HEK293T (cell line): ENCODE measurements at regions not wholly inside any gene's neighbourhood (a gene's known extent, or its start where the extent isn't known, plus 50 kb on each side); places are given as distances from the start of the nearest gene placed in this dataset.
A peak's percentile ranks its signal among the peaks of the same experiment; 100 is the strongest.

Experiments used
- CTCF ChIA-PET: fragments of 350-600 bp; formaldehyde crosslinking; extraction: SDS; loops from one replicate; lab custom pipeline; 2021; ENCODE audit warnings: antibody characterized with exemption, inconsistent platforms; lab: Yijun Ruan, JAX
- POLR2A ChIA-PET: fragments of 350-600 bp; formaldehyde crosslinking; extraction: SDS; loops from one replicate; lab custom pipeline; 2020; ENCODE audit warnings: antibody characterized with exemption, inconsistent platforms; lab: Yijun Ruan, JAX
- DNase-seq: peaks from one replicate; pipeline ENCODE4 v3.0.0; 2012; ENCODE audit warnings: mixed read lengths; ENCODE audit errors: extremely low spot score
- ARNT ChIP-seq: fragments of 450-650 bp; IDR thresholded peaks from 2 replicates; pipeline ENCODE4 v1.6.1; 2017; ENCODE audit warnings: mild to moderate bottlenecking
- BHLHE40 ChIP-seq: fragments of 450-650 bp; IDR thresholded peaks from 2 replicates; pipeline ENCODE4 v1.6.1; 2016; ENCODE audit warnings: mild to moderate bottlenecking, moderate library complexity, borderline replicate concordance
- CTBP1 ChIP-seq: fragments of 450-650 bp; IDR thresholded peaks from 2 replicates; pipeline ENCODE4 v1.6.1; 2016; ENCODE audit warnings: borderline replicate concordance
- ELF4 ChIP-seq: fragments of 450-650 bp; IDR thresholded peaks from 2 replicates; pipeline ENCODE4 v1.6.1; 2017; ENCODE audit warnings: antibody characterized with exemption
- FOXA1 ChIP-seq: fragments of 450-650 bp; IDR thresholded peaks from 2 replicates; pipeline ENCODE4 v1.6.1; 2016; ENCODE audit warnings: mild to moderate bottlenecking
- FOXK2 ChIP-seq: fragments of 450-650 bp; IDR thresholded peaks from 2 replicates; pipeline ENCODE4 v1.6.1; 2016; ENCODE audit warnings: mild to moderate bottlenecking
- FOXM1 ChIP-seq: fragments of 450-650 bp; IDR thresholded peaks from 2 replicates; pipeline ENCODE4 v1.6.1; 2017; ENCODE audit warnings: mild to moderate bottlenecking, borderline replicate concordance
- HDGF ChIP-seq: fragments of 450-650 bp; IDR thresholded peaks from 2 replicates; pipeline ENCODE4 v1.6.1; 2017; ENCODE audit warnings: antibody characterized with exemption, borderline replicate concordance
- L3MBTL2 ChIP-seq: fragments of 450-650 bp; conservative IDR thresholded peaks from 2 replicates; pipeline ENCODE4 v1.6.1; 2016; ENCODE audit warnings: mild to moderate bottlenecking
- LEF1 ChIP-seq: fragments of 450-650 bp; IDR thresholded peaks from 2 replicates; pipeline ENCODE4 v1.6.1; 2017; ENCODE audit warnings: mild to moderate bottlenecking, borderline replicate concordance
- NFRKB ChIP-seq: fragments of 450-650 bp; IDR thresholded peaks from 2 replicates; pipeline ENCODE4 v1.6.1; 2016; ENCODE audit warnings: mild to moderate bottlenecking, moderate library complexity
- SP1 ChIP-seq: fragments of 450-650 bp; IDR thresholded peaks from 2 replicates; pipeline ENCODE4 v1.6.1; 2017
- SUZ12 ChIP-seq: fragments of 450-650 bp; IDR thresholded peaks from 2 replicates; pipeline ENCODE4 v1.6.1; 2016; ENCODE audit warnings: mild to moderate bottlenecking
- TARDBP ChIP-seq: fragments of 450-650 bp; IDR thresholded peaks from 2 replicates; pipeline ENCODE4 v1.6.1; 2016
- ZNF384 ChIP-seq: fragments of 450-650 bp; IDR thresholded peaks from 2 replicates; pipeline ENCODE4 v1.6.1; 2016
- TF ChIP-seq, protein P1 (sequence below): fragments of 450-650 bp; IDR thresholded peaks from 2 replicates; pipeline ENCODE4 v1.6.1; 2016

DNA sequence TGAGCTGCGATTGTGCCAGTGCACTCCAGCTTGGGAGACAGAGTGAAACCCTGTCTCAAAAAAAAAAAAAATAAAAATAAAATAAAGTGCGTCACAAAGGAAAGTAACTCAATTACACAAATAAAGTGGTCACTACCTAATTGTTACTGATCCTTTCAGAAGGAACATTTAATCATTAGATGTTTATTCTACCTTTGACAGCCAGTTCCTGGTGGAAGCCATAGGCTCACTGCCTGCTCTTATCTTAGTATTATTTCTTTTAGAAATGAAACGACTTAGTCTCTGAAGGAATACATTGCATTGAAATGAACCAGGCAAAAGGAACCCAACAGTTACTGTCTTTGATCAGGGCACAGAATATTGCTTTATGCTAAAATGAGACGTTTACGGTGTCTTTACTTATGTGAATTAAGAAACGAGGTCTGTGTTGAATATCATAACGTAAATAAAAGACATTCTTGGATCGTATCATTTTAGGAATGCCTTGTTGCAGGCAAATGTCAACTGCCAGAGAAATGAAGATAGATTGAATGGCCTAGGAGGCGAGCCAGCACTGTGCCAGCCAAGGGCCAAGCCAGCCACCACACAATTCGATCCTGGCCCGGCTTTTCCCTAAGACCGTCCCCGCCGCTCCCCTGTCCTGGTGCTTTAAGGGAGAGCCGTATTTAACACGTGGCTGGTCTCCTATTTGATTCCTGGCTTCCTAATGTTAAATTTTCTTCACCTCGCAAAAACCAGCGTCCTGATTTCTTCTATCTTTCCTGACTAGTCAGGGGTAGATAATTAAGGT lies 136.7 kb upstream of the GMDS start:
- POLR2A ChIA-PET = no interaction called here
- CTCF ChIA-PET = no interaction called here
- no peak for TF ChIP-seq ARNT
- no peak for TF ChIP-seq ZNF384
- no peak for TF ChIP-seq CTBP1
- TF ChIP-seq TARDBP = no peak
- no peak for TF ChIP-seq HDGF
- TF ChIP-seq FOXK2 = no peak
- no peak for TF ChIP-seq SUZ12
- no peak for TF ChIP-seq FOXA1
- no peak for DNase-seq

- no peak for TF ChIP-seq CTBP1
- 0 out of 2 replicates have a peak, but pooled peaks have one; percentile 9 for TF ChIP-seq ZNF384
- POLR2A ChIA-PET = no interaction called here
- no peak for DNase-seq
- CTCF ChIA-PET = no interaction called here
These were observed 133.7 kb upstream of the GMDS start for GRCh38 chr6:2378891-2379652.

DNA sequence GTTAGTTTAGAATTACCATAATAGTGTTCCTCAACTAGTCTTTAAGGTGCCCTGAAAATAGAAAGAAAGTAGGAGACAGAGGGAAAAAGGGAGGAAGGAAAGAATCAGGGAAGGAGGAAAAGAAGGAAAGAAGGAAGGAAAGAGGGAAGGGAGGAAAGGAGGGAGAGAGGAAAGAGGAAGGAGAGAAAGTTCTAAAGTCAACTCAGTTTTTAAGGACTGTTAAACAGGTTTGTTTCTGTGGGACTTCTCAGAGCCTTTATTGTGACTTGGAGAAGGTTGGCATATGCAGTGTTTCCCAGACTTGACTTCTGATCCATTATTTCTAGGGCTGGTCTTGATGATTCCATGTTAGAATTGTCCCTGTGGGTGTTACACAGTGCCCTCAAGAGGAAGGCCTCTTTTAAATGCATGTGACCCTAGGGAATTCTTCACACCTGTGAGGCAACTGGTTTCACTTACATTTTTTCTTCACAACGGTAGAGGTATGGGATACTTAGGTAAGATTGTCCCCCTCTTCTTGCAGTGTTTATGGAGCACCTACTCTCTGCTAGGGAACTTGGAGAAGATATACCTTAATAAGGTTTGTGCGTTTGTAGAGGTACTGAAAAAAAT lies 132.7 kb upstream of the GMDS start:
- CTCF ChIA-PET = no interaction called here
- no peak for DNase-seq
- POLR2A ChIA-PET = no interaction called here
- TF ChIP-seq HDGF (no peak), SUZ12 (no peak), FOXM1 (no peak), ELF4 (no peak), L3MBTL2 (no peak), TARDBP (no peak), FOXK2 (no peak), CTBP1 (no peak), SP1 (no peak), LEF1 (no peak), ZNF384 (no peak)
- TF ChIP-seq, protein P1, sequence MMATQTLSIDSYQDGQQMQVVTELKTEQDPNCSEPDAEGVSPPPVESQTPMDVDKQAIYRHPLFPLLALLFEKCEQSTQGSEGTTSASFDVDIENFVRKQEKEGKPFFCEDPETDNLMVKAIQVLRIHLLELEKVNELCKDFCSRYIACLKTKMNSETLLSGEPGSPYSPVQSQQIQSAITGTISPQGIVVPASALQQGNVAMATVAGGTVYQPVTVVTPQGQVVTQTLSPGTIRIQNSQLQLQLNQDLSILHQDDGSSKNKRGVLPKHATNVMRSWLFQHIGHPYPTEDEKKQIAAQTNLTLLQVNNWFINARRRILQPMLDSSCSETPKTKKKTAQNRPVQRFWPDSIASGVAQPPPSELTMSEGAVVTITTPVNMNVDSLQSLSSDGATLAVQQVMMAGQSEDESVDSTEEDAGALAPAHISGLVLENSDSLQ = no peak

- POLR2A ChIA-PET = no interaction called here
- TF ChIP-seq NFRKB = no peak
- no peak for TF ChIP-seq FOXK2
- no peak for TF ChIP-seq ELF4
- no peak for TF ChIP-seq HDGF
- TF ChIP-seq ZNF384 = no peak
- TF ChIP-seq LEF1 = no peak
- TF ChIP-seq SUZ12 = no peak
- TF ChIP-seq BHLHE40 = no peak
- no peak for TF ChIP-seq SP1
- TF ChIP-seq L3MBTL2 = no peak
- CTCF ChIA-PET = no interaction called here
- no peak for DNase-seq
These were observed 131.3 kb upstream of the GMDS start for GRCh38 chr6:2376429-2377355.

GRCh38 chr6:2375443-2375842 lies 130.0 kb upstream of the GMDS start:
- no peak for DNase-seq
- TF ChIP-seq FOXK2 = no peak
- no peak for TF ChIP-seq SUZ12
- TF ChIP-seq L3MBTL2 = no peak
- TF ChIP-seq, protein P1 = no peak
- no peak for TF ChIP-seq CTBP1
- no peak for TF ChIP-seq SP1
- TF ChIP-seq ARNT = no peak
- no peak for TF ChIP-seq FOXA1
- no peak for TF ChIP-seq BHLHE40
- no peak for TF ChIP-seq ZNF384
- no peak for TF ChIP-seq NFRKB
- no peak for TF ChIP-seq LEF1
- no peak for TF ChIP-seq ELF4
- no peak for TF ChIP-seq HDGF
- TF ChIP-seq TARDBP = no peak
- TF ChIP-seq FOXM1 = no peak
- ChIA-PET CTCF (no interaction called here), POLR2A (no interaction called here)

DNA sequence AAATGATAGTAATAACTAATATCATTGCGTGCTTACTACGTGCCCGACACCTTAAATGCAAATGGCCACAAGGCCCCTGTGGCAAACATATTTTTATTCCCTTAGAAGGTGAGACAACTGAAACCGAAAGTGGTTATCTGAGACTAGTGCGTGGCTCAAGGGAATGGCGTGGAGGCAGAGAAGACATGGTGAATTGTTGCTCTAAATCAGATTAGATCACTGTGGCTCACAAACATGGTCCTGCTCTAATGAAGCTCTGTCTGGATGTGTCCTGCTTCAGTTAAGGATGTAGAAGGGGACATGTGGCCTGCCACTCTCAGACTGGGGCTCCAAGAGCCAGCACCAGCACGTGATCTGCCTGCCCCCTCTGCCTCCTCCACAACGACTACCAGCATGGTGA lies 124.2 kb upstream of the GMDS start:
- POLR2A ChIA-PET = no interaction called here
- CTCF ChIA-PET = interaction anchor here (0.6 kb wide), 1 partner anchor 29 kb away, joined by 3 read pairs; no protein-coding TSS in a partner anchor
- TF ChIP-seq FOXM1 (no peak), ZNF384 (no peak), SP1 (no peak), ELF4 (no peak), NFRKB (no peak), LEF1 (no peak), L3MBTL2 (no peak), FOXK2 (no peak), SUZ12 (no peak), CTBP1 (no peak), FOXA1 (no peak)
- no peak for DNase-seq
